Common myeloid progenitor, CD34-positive (primary cell): ENCODE measurements at regions not wholly inside any gene's neighbourhood (a gene's known extent, or its start where the extent isn't known, plus 50 kb on each side); places are given as distances from the start of the nearest gene placed in this dataset.
A peak's percentile ranks its signal among the peaks of the same experiment; 100 is the strongest.

Experiments
- CTCF ChIA-PET: fragments of 350-600 bp; sonication (Branson Sonifier 250); formaldehyde crosslinking; loops from one replicate; lab custom pipeline; 2021; ENCODE audit warnings: antibody characterized with exemption; lab: Charles Lee
- POLR2A ChIA-PET: fragments of 350-600 bp; sonication (Branson Sonifier 250); formaldehyde crosslinking; loops from one replicate; lab custom pipeline; 2021; ENCODE audit warnings: antibody characterized with exemption; lab: Charles Lee
- DNase-seq, 3 donors: peaks; one replicate each; pipeline versions ENCODE4 v3.0.0 to v3.0.0-alpha.2; 2013
- H3K27ac ChIP-seq, 2 experiments: 1 replicate in 1 of 2; 2 replicates in 1 of 2; pipeline ENCODE4 v1.7.0; 2013; ENCODE audit warnings: inconsistent platforms in 2 of 2, low read length in 2 of 2, mild to moderate bottlenecking in 2 of 2, low read depth in 1 of 2, moderate library complexity in 1 of 2; ENCODE audit not compliant: severe bottlenecking in 2 of 2, insufficient read depth in 1 of 2, poor library complexity in 1 of 2
- H3K27me3 ChIP-seq, 5 experiments: replicated peaks in 2 of 5; 1 replicate in 3 of 5; 2 replicates in 2 of 5; pipeline versions ENCODE4 v1.6.1 to v1.7.0; 2013; ENCODE audit warnings: low read length in 4 of 5, mild to moderate bottlenecking in 2 of 5, moderate library complexity in 2 of 5, inconsistent platforms in 1 of 5; ENCODE audit not compliant: insufficient read depth in 5 of 5, control insufficient read depth in 4 of 5
- H3K36me3 ChIP-seq, 4 experiments: 1 replicate in 2 of 4; 2 replicates in 2 of 4; pipeline versions ENCODE4 v1.6.1 to v1.7.0; 2013; ENCODE audit warnings: low read length in 3 of 4, control low read depth in 1 of 4, mild to moderate bottlenecking in 1 of 4; ENCODE audit not compliant: control insufficient read depth in 4 of 4, insufficient read depth in 4 of 4
- H3K4me1 ChIP-seq, 4 experiments: 1 replicate in 3 of 4; 2 replicates in 1 of 4; pipeline versions ENCODE4 v1.6.1 to v1.7.1; 2013; ENCODE audit warnings: low read length in 3 of 4, mild to moderate bottlenecking in 3 of 4, control low read depth in 1 of 4, inconsistent platforms in 1 of 4, moderate library complexity in 1 of 4; ENCODE audit not compliant: control insufficient read depth in 4 of 4, insufficient read depth in 4 of 4; ENCODE audit errors: control extremely low read depth in 1 of 4
- H3K4me3 ChIP-seq, 7 experiments: 1 replicate in 4 of 7; 2 replicates in 3 of 7; pipeline versions ENCODE4 v1.5.1 to v1.7.0; 2013; ENCODE audit warnings: mild to moderate bottlenecking in 7 of 7, low read length in 6 of 7, moderate library complexity in 6 of 7, inconsistent platforms in 2 of 7, low read depth in 2 of 7, control low read depth in 1 of 7; ENCODE audit not compliant: insufficient read depth in 4 of 7, control insufficient read depth in 1 of 7; ENCODE audit errors: extremely low read depth in 1 of 7
- H3K9me3 ChIP-seq, 5 experiments: 1 replicate in 4 of 5; 2 replicates in 1 of 5; pipeline versions ENCODE4 v1.6.1 to v1.7.1; 2013; ENCODE audit warnings: low read length in 4 of 5, mild to moderate bottlenecking in 2 of 5, inconsistent platforms in 1 of 5, low read depth in 1 of 5, moderate library complexity in 1 of 5; ENCODE audit not compliant: control insufficient read depth in 4 of 5, insufficient read depth in 2 of 5; ENCODE audit errors: control extremely low read depth in 1 of 5
- WGBS: methylation state at CpG from one replicate; pipeline ENCODE4 v1.1.5; 2013; ENCODE audit not compliant: insufficient coverage; 5-methylcytosine and 5-hydroxymethylcytosine counted together

DNA sequence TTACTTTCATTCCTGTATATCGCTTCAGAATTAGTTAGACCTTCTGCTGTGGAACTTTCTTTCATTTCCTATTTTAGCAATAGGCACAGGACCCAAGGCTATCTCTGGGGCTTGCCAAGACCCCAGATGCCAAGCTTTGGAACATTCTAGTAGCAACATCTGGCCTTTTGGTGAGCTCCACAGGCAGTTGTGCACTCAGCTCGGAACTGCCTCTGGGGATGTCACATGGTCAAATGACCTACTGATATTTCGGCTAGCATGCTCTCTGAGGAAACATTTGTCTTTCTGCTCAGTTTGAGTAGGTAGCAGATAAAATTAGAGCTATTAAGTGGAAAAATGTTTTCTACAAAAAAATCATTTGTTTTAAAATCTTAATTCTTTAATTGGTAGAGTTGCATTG lies 76.6 kb upstream of the ITGA4 start:
- POLR2A ChIA-PET, result interaction anchor here (0.6 kb wide), 1 partner anchor 62 kb away, joined by 3 read pairs; no protein-coding TSS in a partner anchor

GRCh38 chr2:181384923-181385322 lies 72.3 kb upstream of the ITGA4 start:
- no peak overlapping the region for H3K27ac ChIP-seq
- peaks cover 0 to 3% (median 0%) of the 10 kb centered on the region in 4 experiments for H3K4me1 ChIP-seq
- ChIA-PET CTCF (no interaction called here), POLR2A (no interaction called here)
- H3K36me3 ChIP-seq, result no peaks in the 10 kb centered on the region
- H3K9me3 ChIP-seq, result peaks cover 0 to 2% (median 0%) of the 10 kb centered on the region in 5 experiments
- no peak for DNase-seq
- WGBS, result no CpG with 5 or more reads among the region's 2 CpGs
- H3K27me3 ChIP-seq, result no peaks in the 10 kb centered on the region
- no peak overlapping the region for H3K4me3 ChIP-seq

More for the DNA sequence above, 76.6 kb upstream of the ITGA4 start:
- no peaks in the 10 kb centered on the region for H3K27me3 ChIP-seq
- CTCF ChIA-PET, result interaction anchor here (0.9 to 1.3 kb wide), 3 partner anchors 11 to 86 kb away, joined by 3 to 4 read pairs (median 3); no protein-coding TSS in a partner anchor
- no peak overlapping the region for H3K4me3 ChIP-seq
- no peak for DNase-seq
- WGBS, result 100% methylated on average over 1 of the region's 3 CpGs
- peaks cover 0 to 2% (median 0%) of the 10 kb centered on the region in 5 experiments for H3K9me3 ChIP-seq
- no peak overlapping the region for H3K27ac ChIP-seq
- no peaks in the 10 kb centered on the region for H3K36me3 ChIP-seq
- H3K4me1 ChIP-seq, result peaks cover 0 to 4% (median 1%) of the 10 kb centered on the region in 4 experiments

- Histone ChIP-seq H3K27me3 (no peaks in the 10 kb centered on the region), H3K4me3 (no peak overlapping the region), H3K27ac (no peak overlapping the region), H3K36me3 (no peaks in the 10 kb centered on the region), H3K4me1 (peaks cover under 1 to 13% (median 8%) of the 10 kb centered on the region in 4 experiments), H3K9me3 (peaks cover 0 to 2% (median 0%) of the 10 kb centered on the region in 5 experiments)
- no peak for DNase-seq
- ChIA-PET CTCF (no interaction called here), POLR2A (no interaction called here)
- WGBS, result no CpG with 5 or more reads among the region's 3 CpGs
These were observed 67.7 kb upstream of the ITGA4 start for GRCh38 chr2:181389524-181389923.

DNA sequence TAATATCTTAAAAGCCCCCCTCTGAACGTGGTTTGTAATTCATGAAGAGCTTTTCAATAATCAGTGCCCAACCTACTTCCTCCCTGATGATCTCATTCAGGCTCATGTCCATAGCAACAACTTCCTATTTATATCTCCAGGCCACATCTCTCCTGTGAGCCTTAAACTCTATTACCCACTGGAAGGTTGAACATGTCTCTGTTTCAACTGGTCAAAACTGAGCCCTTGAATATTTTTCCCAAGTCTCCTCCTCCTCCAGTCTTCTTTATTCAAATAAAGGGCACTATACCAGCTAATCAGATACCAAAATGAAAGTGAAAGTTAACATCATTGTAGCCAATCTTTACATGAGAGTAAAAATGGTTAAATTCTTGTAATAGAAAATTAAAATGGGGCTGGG lies 63.7 kb upstream of the ITGA4 start:
- H3K4me3 ChIP-seq, result peak overlapping the region in 3 of 7 experiments; percentile 8 to 55 (median 46)
- peak; percentile 82 to 93 (median 87) for DNase-seq
- peak overlapping the region; percentile 75 to 90 for H3K27ac ChIP-seq

GRCh38 chr2:181394741-181395437 lies 62.3 kb upstream of the ITGA4 start:
- Histone ChIP-seq H3K27me3 (no peaks in the 10 kb centered on the region), H3K27ac (peak overlapping the region in 1 of 2 experiments; percentile 69), H3K4me1 (peaks cover 10 to 43% (median 26%) of the 10 kb centered on the region in 4 experiments), H3K9me3 (no peaks in the 10 kb centered on the region), H3K4me3 (peak overlapping the region in 1 of 7 experiments; percentile 1), H3K36me3 (no peaks in the 10 kb centered on the region)
- ChIA-PET POLR2A (no interaction called here), CTCF (interaction anchor here (0.7 to 2.9 kb wide), 6 partner anchors 9 to 68 kb away, joined by 3 to 10 read pairs (median 4); partner anchors contain the start of gene ITGA4)
- DNase-seq, result peak in 2 of 3 donors; percentile 41 to 46
- WGBS, result 64% methylated on average over 2 of the region's 4 CpGs

More for the DNA sequence above, 63.7 kb upstream of the ITGA4 start:
- peaks cover 10 to 37% (median 26%) of the 10 kb centered on the region in 4 experiments for H3K4me1 ChIP-seq
- 0% methylated on average over 1 of the region's 1 CpG for WGBS
- no peaks in the 10 kb centered on the region for H3K36me3 ChIP-seq
- H3K9me3 ChIP-seq, result no peaks in the 10 kb centered on the region
- CTCF ChIA-PET, result interaction anchor here (0.8 to 2.9 kb wide), 6 partner anchors 10 to 64 kb away, joined by 3 to 10 read pairs (median 4); partner anchors contain the start of gene ITGA4
- POLR2A ChIA-PET, result no interaction called here
- H3K27me3 ChIP-seq, result no peaks in the 10 kb centered on the region

- Histone ChIP-seq H3K4me3 (peak overlapping the region in 1 of 7 experiments; percentile 16), H3K27me3 (no peaks in the 10 kb centered on the region), H3K4me1 (peaks cover 10 to 43% (median 26%) of the 10 kb centered on the region in 4 experiments), H3K9me3 (no peaks in the 10 kb centered on the region), H3K36me3 (no peaks in the 10 kb centered on the region), H3K27ac (peak overlapping the region in 1 of 2 experiments; percentile 69)
- WGBS, result 40% methylated on average over 2 of the region's 2 CpGs
- ChIA-PET CTCF (interaction anchor here (1.1 to 1.7 kb wide), 4 partner anchors 8 to 62 kb away, joined by 3 to 4 read pairs (median 4); partner anchors contain the start of gene ITGA4), POLR2A (no interaction called here)
- DNase-seq, result peak in 2 of 3 donors; percentile 51 to 67
These were observed 61.3 kb upstream of the ITGA4 start for GRCh38 chr2:181395851-181396250.
